GM12892 (cell line): ENCODE measurements at regions not wholly inside any gene's neighbourhood (a gene's known extent, or its start where the extent isn't known, plus 50 kb on each side); places are given as distances from the start of the nearest gene placed in this dataset.

ENCODE experiments used
- DNase-seq: peaks from one replicate; pipeline ENCODE4 v3.0.0; 2011; ENCODE audit not compliant: insufficient read length
- FAIRE-seq: peaks from 2 replicates; lab custom pipeline; 2011; peaks lifted over from hg19 to GRCh38; lab: Jason Lieb, UNC
- POLR2A ChIP-seq: IDR thresholded peaks from 2 replicates; pipeline ENCODE4 v1.6.1; 2011; ENCODE audit warnings: low read depth, low read length, control low read depth
- POLR2AphosphoS5 ChIP-seq: IDR thresholded peaks from 2 replicates; pipeline ENCODE4 v1.6.1; 2011; ENCODE audit warnings: low read depth, low read length, control low read depth
- TAF1 ChIP-seq: IDR thresholded peaks from 2 replicates; pipeline ENCODE4 v1.6.1; 2011; ENCODE audit warnings: low read depth, mild to moderate bottlenecking, control low read depth, low read length, borderline replicate concordance

- DNase-seq (no peak), FAIRE-seq (no peak)
- TF ChIP-seq POLR2AphosphoS5 (no peak), POLR2A (no peak)
Observed at GRCh38 chr16:47958726-47959125, 197.1 kb downstream of the ABCC12 start.

- DNase-seq (no peak), FAIRE-seq (no peak)
- TF ChIP-seq POLR2A (no peak), POLR2AphosphoS5 (no peak), TAF1 (no peak)
Observed at GRCh38 chr16:47956916-47957315, 198.9 kb downstream of the ABCC12 start.

GRCh38 chr16:47949714-47950113 is 206.1 kb downstream of the ABCC12 start:
- no peak for TF ChIP-seq TAF1
- TF ChIP-seq POLR2A, result no peak
- TF ChIP-seq POLR2AphosphoS5, result no peak

GRCh38 chr16:47949276-47949675 is 206.5 kb downstream of the ABCC12 start:
- DNase-seq (no peak), FAIRE-seq (no peak)
- TF ChIP-seq TAF1, result no peak
- no peak for TF ChIP-seq POLR2A
- TF ChIP-seq POLR2AphosphoS5, result no peak

More at GRCh38 chr16:47949714-47950113, 206.1 kb downstream of the ABCC12 start:
- DNase-seq, result no peak
- FAIRE-seq, result no peak

GRCh38 chr16:47947723-47948122 is 208.1 kb downstream of the ABCC12 start:
- DNase-seq (no peak), FAIRE-seq (no peak)
- no peak for TF ChIP-seq POLR2A
- TF ChIP-seq TAF1, result no peak
- TF ChIP-seq POLR2AphosphoS5, result no peak

GRCh38 chr16:47946092-47946491 is 209.7 kb downstream of the ABCC12 start:
- DNase-seq (no peak), FAIRE-seq (no peak)
- TF ChIP-seq TAF1 (no peak), POLR2AphosphoS5 (no peak), POLR2A (no peak)

GRCh38 chr16:47944589-47944988 is 211.2 kb downstream of the ABCC12 start:
- DNase-seq, result no peak
- TF ChIP-seq POLR2AphosphoS5 (no peak), POLR2A (no peak), TAF1 (no peak)
- FAIRE-seq, result no peak

GRCh38 chr16:47943235-47943634 is 212.6 kb downstream of the ABCC12 start:
- no peak for DNase-seq
- FAIRE-seq, result no peak
- no peak for TF ChIP-seq POLR2A
- no peak for TF ChIP-seq POLR2AphosphoS5

GRCh38 chr16:47940466-47940865 is 215.3 kb downstream of the ABCC12 start:
- DNase-seq (no peak), FAIRE-seq (no peak)
- TF ChIP-seq TAF1 (no peak), POLR2AphosphoS5 (no peak), POLR2A (no peak)

GRCh38 chr16:47939680-47940079 is 216.1 kb downstream of the ABCC12 start:
- DNase-seq (no peak), FAIRE-seq (no peak)
- no peak for TF ChIP-seq POLR2AphosphoS5
- TF ChIP-seq POLR2A, result no peak
- no peak for TF ChIP-seq TAF1

GRCh38 chr16:47938272-47938671 is 217.5 kb downstream of the ABCC12 start:
- DNase-seq, result no peak
- no peak for FAIRE-seq
- TF ChIP-seq POLR2AphosphoS5, result no peak
- TF ChIP-seq TAF1, result no peak
- TF ChIP-seq POLR2A, result no peak

- FAIRE-seq, result no peak
- no peak for TF ChIP-seq TAF1
- TF ChIP-seq POLR2A, result no peak
- no peak for TF ChIP-seq POLR2AphosphoS5
- DNase-seq, result no peak
Observed at GRCh38 chr16:47928008-47928407, 227.8 kb downstream of the ABCC12 start.

GRCh38 chr16:47927330-47927729 is 228.5 kb downstream of the ABCC12 start:
- TF ChIP-seq POLR2AphosphoS5 (no peak), POLR2A (no peak), TAF1 (no peak)
- FAIRE-seq (no peak), DNase-seq (no peak)
